ENCODE measurements at regions not wholly inside any gene's neighbourhood (a gene's known extent, or its start where the extent isn't known, plus 50 kb on each side); places are given as distances from the start of the nearest gene placed in this dataset.

- TF ChIP-seq ZNF709 (CRISPR knock-in tag; IDR thresholded peaks at IDR 0.05) (no peak), MAFK (conservative IDR thresholded peaks at IDR 0.05 in 1 of 2, IDR thresholded peaks at IDR 0.05 in 1 of 2; ENCODE audit: low read length in 2 of 2) (peak in 1 of 2 experiments; percentile 24; a peak in 1 of 4 replicates), NFE2 (CRISPR knock-in tag; IDR thresholded peaks at IDR 0.05) (no peak), ZFP36L1 (CRISPR knock-in tag; IDR thresholded peaks at IDR 0.05) (no peak), ZNF549 (CRISPR knock-in tag; IDR thresholded peaks at IDR 0.05) (no peak), MXI1 (IDR thresholded peaks at IDR 0.05; ENCODE audit: borderline replicate concordance, low read depth, low read length) (no peak)
- TF ChIP-seq, protein P1, sequence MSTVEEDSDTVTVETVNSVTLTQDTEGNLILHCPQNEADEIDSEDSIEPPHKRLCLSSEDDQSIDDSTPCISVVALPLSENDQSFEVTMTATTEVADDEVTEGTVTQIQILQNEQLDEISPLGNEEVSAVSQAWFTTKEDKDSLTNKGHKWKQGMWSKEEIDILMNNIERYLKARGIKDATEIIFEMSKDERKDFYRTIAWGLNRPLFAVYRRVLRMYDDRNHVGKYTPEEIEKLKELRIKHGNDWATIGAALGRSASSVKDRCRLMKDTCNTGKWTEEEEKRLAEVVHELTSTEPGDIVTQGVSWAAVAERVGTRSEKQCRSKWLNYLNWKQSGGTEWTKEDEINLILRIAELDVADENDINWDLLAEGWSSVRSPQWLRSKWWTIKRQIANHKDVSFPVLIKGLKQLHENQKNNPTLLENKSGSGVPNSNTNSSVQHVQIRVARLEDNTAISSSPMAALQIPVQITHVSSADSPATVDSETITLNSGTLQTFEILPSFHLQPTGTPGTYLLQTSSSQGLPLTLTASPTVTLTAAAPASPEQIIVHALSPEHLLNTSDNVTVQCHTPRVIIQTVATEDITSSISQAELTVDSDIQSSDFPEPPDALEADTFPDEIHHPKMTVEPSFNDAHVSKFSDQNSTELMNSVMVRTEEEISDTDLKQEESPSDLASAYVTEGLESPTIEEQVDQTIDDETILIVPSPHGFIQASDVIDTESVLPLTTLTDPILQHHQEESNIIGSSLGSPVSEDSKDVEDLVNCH (CRISPR knock-in tag; IDR thresholded peaks at IDR 0.05) = no peak
- H3K4me1 ChIP-seq (ENCODE audit: insufficient read depth, low read length) = no peaks in the 10 kb centered on the region
- no peak for FAIRE-seq
- DNase-seq (ENCODE audit: low spot score) = no peak
- POLR2A ChIA-PET = no interaction called here
- H4K20me1 ChIP-seq (ENCODE audit: insufficient read depth, low read length) = no peaks in the 10 kb centered on the region
- 0% methylated on average over 1 of the region's 2 CpGs for WGBS (ENCODE audit: low lambda C conversion rate)
- no TSS peak for BruUV-seq (replicated peaks)
- intact Hi-C loops (cut with micrococcal nuclease; ENCODE audit: unreplicated experiment) = no loop called here
- CTCF ChIA-PET (ENCODE audit: low intra/inter-chr PET ratio, low total read pairs) = no interaction called here
- H3K4me2 ChIP-seq (ENCODE audit: low read depth, low read length) = no peak overlapping the region
- H3K4me3 ChIP-seq (replicated peaks in 1 of 3; ENCODE audit: insufficient read depth in 1 of 3, low read depth in 2 of 3, low read length in 3 of 3) = no peak overlapping the region
- no peak overlapping the region for H2AFZ ChIP-seq (ENCODE audit: low read length)
- no peaks in the 10 kb centered on the region for H3K27me3 ChIP-seq (ENCODE audit: control insufficient read depth in 1 of 2, insufficient read depth in 2 of 2, low read length in 2 of 2)
- no peaks in the 10 kb centered on the region for H3K36me3 ChIP-seq (replicated peaks in 1 of 2; ENCODE audit: control insufficient read depth in 1 of 2, insufficient read depth in 2 of 2, low read length in 2 of 2)
- no peak overlapping the region for H3K27ac ChIP-seq (ENCODE audit: extremely low read length, insufficient read depth, low read length)
- H3K79me2 ChIP-seq (ENCODE audit: insufficient read depth, low read length) = no peaks in the 10 kb centered on the region
- no peak for ATAC-seq
- in situ Hi-C loops (cut with HindIII; ENCODE audit: extremely low pct_ligation_motif_present, low pct_unique_long_range_greater_than_20kb) = no loop called here
- H3K9ac ChIP-seq (ENCODE audit: insufficient read depth, low read depth, low read length) = no peak overlapping the region
- no peaks in the 10 kb centered on the region for H3K9me3 ChIP-seq (ENCODE audit: low read length)
Observed at GRCh38 chrX:95059909-95060308, 1385.9 kb downstream of the FAM133A start.

DNA sequence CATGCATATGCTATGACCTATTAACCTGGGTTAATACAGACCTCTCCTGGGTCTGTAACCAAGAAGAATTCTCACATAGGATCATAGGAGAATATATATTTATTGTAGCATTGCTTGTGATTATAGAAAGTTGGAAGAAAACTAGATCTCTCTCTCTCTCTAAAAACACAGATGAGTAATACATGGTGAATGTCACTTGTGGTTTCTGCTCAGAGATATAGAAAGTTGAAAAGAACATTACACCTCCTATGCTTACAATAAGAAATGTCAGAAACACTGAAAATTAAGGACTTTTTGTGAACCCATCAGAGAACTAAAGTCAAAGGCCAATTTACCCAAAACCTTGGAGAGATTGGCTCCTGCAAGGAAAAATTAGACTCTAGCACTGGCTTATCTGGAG is 1389.5 kb downstream of the FAM133A start:
- Histone ChIP-seq H3K9me3 (ENCODE audit: low read length) (no peaks in the 10 kb centered on the region), H3K9ac (ENCODE audit: insufficient read depth, low read depth, low read length) (no peak overlapping the region), H3K79me2 (ENCODE audit: insufficient read depth, low read length) (no peaks in the 10 kb centered on the region), H3K4me1 (ENCODE audit: insufficient read depth, low read length) (no peaks in the 10 kb centered on the region), H3K36me3 (replicated peaks in 1 of 2; ENCODE audit: control insufficient read depth in 1 of 2, insufficient read depth in 2 of 2, low read length in 2 of 2) (no peaks in the 10 kb centered on the region), H2AFZ (ENCODE audit: low read length) (no peak overlapping the region), H3K4me3 (replicated peaks in 1 of 3; ENCODE audit: insufficient read depth in 1 of 3, low read depth in 2 of 3, low read length in 3 of 3) (no peak overlapping the region), H4K20me1 (ENCODE audit: insufficient read depth, low read length) (no peaks in the 10 kb centered on the region), H3K27me3 (ENCODE audit: control insufficient read depth in 1 of 2, insufficient read depth in 2 of 2, low read length in 2 of 2) (no peaks in the 10 kb centered on the region), H3K4me2 (ENCODE audit: low read depth, low read length) (no peak overlapping the region), H3K27ac (ENCODE audit: extremely low read length, insufficient read depth, low read length) (no peak overlapping the region)
- intact Hi-C loops (cut with micrococcal nuclease; ENCODE audit: unreplicated experiment) = no loop called here
- in situ Hi-C loops (cut with HindIII; ENCODE audit: extremely low pct_ligation_motif_present, low pct_unique_long_range_greater_than_20kb) = no loop called here
- DNase-seq (ENCODE audit: low spot score) (no peak), FAIRE-seq (no peak), ATAC-seq (no peak)
- ChIA-PET POLR2A (no interaction called here), CTCF (ENCODE audit: low intra/inter-chr PET ratio, low total read pairs) (no interaction called here)
- no TSS peak for BruUV-seq (replicated peaks)
- TF ChIP-seq RFX5 (IDR thresholded peaks at IDR 0.05; ENCODE audit: low read depth, low read length) (no peak), ZFP36L1 (CRISPR knock-in tag; IDR thresholded peaks at IDR 0.05) (no peak), MTERF4 (CRISPR knock-in tag; IDR thresholded peaks at IDR 0.05) (no peak), FOXC1 (CRISPR knock-in tag; IDR thresholded peaks at IDR 0.05; ENCODE audit: borderline replicate concordance) (no peak), PAF1 (CRISPR knock-in tag; IDR thresholded peaks at IDR 0.05) (no peak), ATF7 (IDR thresholded peaks at IDR 0.05) (no peak), ATF7 (CRISPR knock-in tag; IDR thresholded peaks at IDR 0.05) (no peak), MED1 (CRISPR knock-in tag; IDR thresholded peaks at IDR 0.05) (no peak), ZNF264 (CRISPR knock-in tag; IDR thresholded peaks at IDR 0.05) (no peak), MTA3 (CRISPR knock-in tag; IDR thresholded peaks at IDR 0.05) (no peak)
- TF ChIP-seq, protein P2, sequence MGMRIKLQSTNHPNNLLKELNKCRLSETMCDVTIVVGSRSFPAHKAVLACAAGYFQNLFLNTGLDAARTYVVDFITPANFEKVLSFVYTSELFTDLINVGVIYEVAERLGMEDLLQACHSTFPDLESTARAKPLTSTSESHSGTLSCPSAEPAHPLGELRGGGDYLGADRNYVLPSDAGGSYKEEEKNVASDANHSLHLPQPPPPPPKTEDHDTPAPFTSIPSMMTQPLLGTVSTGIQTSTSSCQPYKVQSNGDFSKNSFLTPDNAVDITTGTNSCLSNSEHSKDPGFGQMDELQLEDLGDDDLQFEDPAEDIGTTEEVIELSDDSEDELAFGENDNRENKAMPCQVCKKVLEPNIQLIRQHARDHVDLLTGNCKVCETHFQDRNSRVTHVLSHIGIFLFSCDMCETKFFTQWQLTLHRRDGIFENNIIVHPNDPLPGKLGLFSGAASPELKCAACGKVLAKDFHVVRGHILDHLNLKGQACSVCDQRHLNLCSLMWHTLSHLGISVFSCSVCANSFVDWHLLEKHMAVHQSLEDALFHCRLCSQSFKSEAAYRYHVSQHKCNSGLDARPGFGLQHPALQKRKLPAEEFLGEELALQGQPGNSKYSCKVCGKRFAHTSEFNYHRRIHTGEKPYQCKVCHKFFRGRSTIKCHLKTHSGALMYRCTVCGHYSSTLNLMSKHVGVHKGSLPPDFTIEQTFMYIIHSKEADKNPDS (CRISPR knock-in tag; IDR thresholded peaks at IDR 0.05) = no peak

All from HepG2 (cell line).